ENCODE measurements at regions not wholly inside any gene's neighbourhood (a gene's known extent, or its start where the extent isn't known, plus 50 kb on each side); places are given as distances from the start of the nearest gene placed in this dataset.

DNA sequence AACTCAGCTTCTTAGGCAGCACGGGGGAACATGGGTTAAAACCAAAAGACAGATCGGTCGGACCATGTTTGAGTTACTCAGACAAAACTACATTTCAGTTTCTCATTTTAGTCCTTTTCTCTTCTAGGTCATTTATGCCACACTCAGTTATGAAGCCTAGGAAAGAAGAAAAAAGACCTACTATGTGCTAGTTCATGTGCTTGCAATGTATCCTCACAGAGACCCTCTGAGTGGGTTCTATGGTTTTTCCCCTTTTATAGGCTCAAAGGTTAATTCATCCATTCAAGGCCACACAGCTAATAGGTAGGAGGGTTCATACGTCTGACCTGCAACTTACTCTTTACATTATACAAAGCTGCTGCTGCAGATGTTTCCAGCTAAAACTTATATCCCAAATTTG lies 104.7 kb upstream of the ZNF438 start:
- TF ChIP-seq, protein P1, sequence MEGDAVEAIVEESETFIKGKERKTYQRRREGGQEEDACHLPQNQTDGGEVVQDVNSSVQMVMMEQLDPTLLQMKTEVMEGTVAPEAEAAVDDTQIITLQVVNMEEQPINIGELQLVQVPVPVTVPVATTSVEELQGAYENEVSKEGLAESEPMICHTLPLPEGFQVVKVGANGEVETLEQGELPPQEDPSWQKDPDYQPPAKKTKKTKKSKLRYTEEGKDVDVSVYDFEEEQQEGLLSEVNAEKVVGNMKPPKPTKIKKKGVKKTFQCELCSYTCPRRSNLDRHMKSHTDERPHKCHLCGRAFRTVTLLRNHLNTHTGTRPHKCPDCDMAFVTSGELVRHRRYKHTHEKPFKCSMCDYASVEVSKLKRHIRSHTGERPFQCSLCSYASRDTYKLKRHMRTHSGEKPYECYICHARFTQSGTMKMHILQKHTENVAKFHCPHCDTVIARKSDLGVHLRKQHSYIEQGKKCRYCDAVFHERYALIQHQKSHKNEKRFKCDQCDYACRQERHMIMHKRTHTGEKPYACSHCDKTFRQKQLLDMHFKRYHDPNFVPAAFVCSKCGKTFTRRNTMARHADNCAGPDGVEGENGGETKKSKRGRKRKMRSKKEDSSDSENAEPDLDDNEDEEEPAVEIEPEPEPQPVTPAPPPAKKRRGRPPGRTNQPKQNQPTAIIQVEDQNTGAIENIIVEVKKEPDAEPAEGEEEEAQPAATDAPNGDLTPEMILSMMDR (IDR thresholded peaks at IDR 0.05; ENCODE audit: low read depth, low read length): no peak
- no peak for DNase-seq
- no peak overlapping the region for H3K4me3 ChIP-seq (ENCODE audit: low read depth, low read length)
- no peaks in the 10 kb centered on the region for H3K9me3 ChIP-seq
- H3K27me3 ChIP-seq: no peaks in the 10 kb centered on the region
- peaks cover 14% of the 10 kb centered on the region for H3K4me1 ChIP-seq
- no peaks in the 10 kb centered on the region for H3K36me3 ChIP-seq

DNA sequence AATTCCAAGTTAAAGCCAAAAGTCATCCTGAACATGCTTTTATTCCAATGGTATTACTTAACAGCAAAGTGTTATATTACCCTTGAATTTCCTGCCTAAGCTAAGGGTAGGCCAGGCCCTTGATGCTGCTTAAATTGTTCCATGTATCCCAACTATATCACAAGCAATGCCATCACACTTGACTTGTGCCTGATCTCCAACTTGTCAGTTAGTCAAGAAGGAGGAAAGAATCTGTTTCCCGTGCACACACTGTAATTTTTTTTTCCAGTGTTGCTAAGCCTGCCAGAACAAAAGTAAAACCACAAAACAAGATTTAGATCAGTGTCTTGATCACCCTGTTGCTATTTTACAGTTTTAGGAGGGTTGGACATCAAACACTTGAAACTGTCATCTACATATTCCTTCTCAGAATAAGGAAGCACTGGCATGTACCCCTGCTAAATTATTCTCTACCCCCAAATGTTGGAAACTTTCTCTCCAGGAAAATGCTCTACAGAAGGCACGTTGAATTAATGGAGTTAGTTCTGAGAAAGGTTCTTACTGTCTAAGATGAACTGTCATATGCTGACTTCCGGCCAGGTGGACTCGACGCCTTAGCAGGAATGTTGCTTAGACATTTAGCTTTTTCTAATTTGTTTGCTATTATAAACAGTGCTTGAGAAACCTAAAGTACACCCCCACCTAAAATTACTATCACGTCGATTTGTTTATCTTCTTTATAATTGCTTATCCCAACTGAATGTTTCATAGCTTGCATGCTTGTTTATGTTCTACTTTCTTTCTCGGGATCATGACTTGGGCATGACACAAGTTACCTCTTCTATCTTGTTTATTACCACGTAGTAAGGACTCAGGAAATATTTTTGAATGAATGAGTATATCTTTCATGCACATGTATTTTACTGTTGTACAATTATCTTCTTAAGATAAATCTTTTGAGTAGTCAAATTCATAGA lies 105.5 kb upstream of the ZNF438 start:
- Histone ChIP-seq H3K27me3 (no peaks in the 10 kb centered on the region), H3K4me3 (ENCODE audit: low read depth, low read length) (no peak overlapping the region), H3K36me3 (no peaks in the 10 kb centered on the region), H3K4me1 (peaks cover 14% of the 10 kb centered on the region), H3K9me3 (no peaks in the 10 kb centered on the region)
- DNase-seq: no peak
- TF ChIP-seq, protein P1 (IDR thresholded peaks at IDR 0.05; ENCODE audit: low read depth, low read length): no peak

DNA sequence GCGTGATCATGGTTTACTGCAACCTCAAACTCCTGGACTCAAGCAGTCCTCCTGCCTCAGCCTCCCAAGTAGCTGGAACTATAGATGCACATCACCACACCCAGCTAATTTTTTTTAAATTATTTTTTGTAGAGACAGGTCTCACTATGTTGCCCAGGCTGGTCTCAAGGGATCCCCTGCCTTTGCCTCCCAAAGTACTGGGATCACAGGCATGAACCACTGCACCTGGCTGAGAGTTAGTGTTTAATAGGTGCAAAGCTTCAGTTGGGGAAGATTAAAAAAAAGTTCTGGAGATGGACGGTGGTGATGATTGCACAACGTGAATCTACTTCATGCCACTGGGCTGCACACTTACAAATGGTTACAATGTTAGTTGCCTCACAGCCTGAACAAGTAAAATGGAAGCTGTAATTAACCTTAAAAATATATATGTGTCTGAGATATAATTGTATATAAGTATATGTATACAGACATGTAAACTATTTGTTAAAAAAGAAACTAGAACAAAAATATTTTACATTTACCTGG lies 106.4 kb upstream of the ZNF438 start:
- Histone ChIP-seq H3K9me3 (no peaks in the 10 kb centered on the region), H3K27me3 (no peaks in the 10 kb centered on the region), H3K4me1 (peaks cover 12% of the 10 kb centered on the region), H3K4me3 (ENCODE audit: low read depth, low read length) (no peak overlapping the region), H3K36me3 (no peaks in the 10 kb centered on the region)
- TF ChIP-seq, protein P1 (IDR thresholded peaks at IDR 0.05; ENCODE audit: low read depth, low read length): no peak
- DNase-seq: no peak

DNA sequence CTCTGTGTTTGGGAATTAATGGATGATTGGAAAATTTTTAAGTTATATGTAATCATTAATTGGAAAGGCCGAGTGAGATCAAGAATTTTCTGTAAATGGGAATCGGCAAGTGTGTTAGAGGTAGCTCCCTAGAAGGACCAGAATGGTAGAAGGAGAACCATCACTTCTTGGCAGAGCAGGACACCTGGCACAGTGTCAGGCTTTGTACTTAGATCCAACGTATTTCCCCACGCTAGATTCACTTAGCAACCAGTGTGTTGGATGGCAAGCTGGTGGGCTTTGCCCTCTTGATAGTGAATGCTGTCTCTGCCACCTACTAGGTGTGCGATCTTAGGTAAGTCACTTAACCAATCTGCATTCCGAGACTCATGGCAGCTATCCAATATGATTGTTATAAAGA lies 107.8 kb upstream of the ZNF438 start:
- no peaks in the 10 kb centered on the region for H3K36me3 ChIP-seq
- H3K4me3 ChIP-seq (ENCODE audit: low read depth, low read length): no peak overlapping the region
- H3K4me1 ChIP-seq: peaks cover 7% of the 10 kb centered on the region; the same call in 1 of the 2 replicates
- TF ChIP-seq, protein P1 (IDR thresholded peaks at IDR 0.05; ENCODE audit: low read depth, low read length): no peak
- H3K27me3 ChIP-seq: no peaks in the 10 kb centered on the region
- H3K9me3 ChIP-seq: no peaks in the 10 kb centered on the region
- DNase-seq: no peak

DNA sequence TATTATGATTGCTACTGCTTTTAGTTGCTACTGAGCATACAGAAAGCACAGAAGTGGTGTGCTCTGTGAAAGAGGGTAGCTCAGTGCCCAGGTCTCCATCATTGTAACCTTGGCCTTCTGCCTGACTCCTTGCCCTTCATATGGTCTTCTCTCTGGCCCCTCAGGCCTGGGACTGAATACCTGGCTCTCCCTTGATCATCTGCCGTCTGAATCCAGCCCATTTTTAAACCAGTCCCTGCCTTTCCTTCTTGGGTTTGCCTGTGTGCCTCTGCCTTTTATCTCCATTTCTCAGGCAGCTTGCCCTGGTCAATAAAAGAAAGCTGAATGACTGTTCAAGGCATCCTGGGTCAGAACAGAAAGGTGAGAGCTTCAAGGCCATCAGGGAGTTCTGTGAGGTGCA lies 109.1 kb upstream of the ZNF438 start:
- TF ChIP-seq, protein P1 (IDR thresholded peaks at IDR 0.05; ENCODE audit: low read depth, low read length): no peak
- Histone ChIP-seq H3K9me3 (no peaks in the 10 kb centered on the region; the same call in 1 of the 2 replicates), H3K27me3 (no peaks in the 10 kb centered on the region), H3K4me1 (no peaks in the 10 kb centered on the region), H3K36me3 (no peaks in the 10 kb centered on the region), H3K4me3 (ENCODE audit: low read depth, low read length) (no peak overlapping the region)
- DNase-seq: no peak

DNA sequence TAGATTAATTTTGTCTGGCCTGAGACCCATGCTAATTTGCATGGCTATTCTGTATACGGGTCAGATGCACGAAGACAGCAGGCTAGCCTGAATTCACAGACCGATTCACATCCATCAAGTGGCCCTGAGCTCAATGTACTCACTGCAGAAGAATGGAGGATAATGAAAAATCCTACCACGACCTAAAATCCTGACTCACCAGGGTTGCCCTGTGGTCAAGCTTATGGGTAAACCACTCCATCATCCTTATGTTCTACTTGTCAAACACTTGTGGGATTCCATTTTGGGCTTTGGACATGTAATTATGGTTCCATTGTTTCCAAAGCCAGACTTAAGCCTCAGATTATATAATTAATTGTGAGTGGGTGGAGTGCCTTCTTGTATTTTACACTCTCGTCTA lies 110.4 kb upstream of the ZNF438 start:
- no peaks in the 10 kb centered on the region; the same call in 1 of the 2 replicates for H3K9me3 ChIP-seq
- TF ChIP-seq, protein P1 (IDR thresholded peaks at IDR 0.05; ENCODE audit: low read depth, low read length): no peak
- DNase-seq: no peak
- H3K4me1 ChIP-seq: peaks cover 3% of the 10 kb centered on the region; the same call in 1 of the 2 replicates
- H3K27me3 ChIP-seq: no peaks in the 10 kb centered on the region
- no peaks in the 10 kb centered on the region for H3K36me3 ChIP-seq
- no peak overlapping the region for H3K4me3 ChIP-seq (ENCODE audit: low read depth, low read length)
